Gastrocnemius medialis (tissue), 4 donors: ENCODE measurements at regions not wholly inside any gene's neighbourhood (a gene's known extent, or its start where the extent isn't known, plus 50 kb on each side); places are given as distances from the start of the nearest gene placed in this dataset.
A peak's percentile ranks its signal among the peaks of the same experiment; 100 is the strongest.

ENCODE experiments used
- ATAC-seq, 2 donors: fragments of 150-250 bp; one replicate each; pipeline ENCODE4 v1.9.1; 2016
- DNase-seq, 2 donors: peaks; one replicate each; pipeline ENCODE4 v3.0.0-alpha.2; 2019
- H3K27ac ChIP-seq, 4 donors: fragments of 200-600 bp; sonication (generic); 1 replicate in 1 of 4; 2 replicates in 3 of 4; pipeline ENCODE4 v1.5.1; 2016 to 2018; ENCODE audit warnings: mild to moderate bottlenecking in 2 of 4, moderate library complexity in 1 of 4
- H3K27me3 ChIP-seq, 3 donors: fragments of 200-600 bp; sonication (generic) in 2 of 3; 1 replicate in 1 of 3; 2 replicates in 2 of 3; pipeline versions ENCODE4 v1.5.1 to v1.6.0; 2016 to 2019; ENCODE audit warnings: mild to moderate bottlenecking in 1 of 3, moderate library complexity in 1 of 3
- H3K36me3 ChIP-seq, 2 donors: fragments of 200-600 bp; sonication (generic) in 1 of 2; one replicate each; pipeline ENCODE4 v1.5.1; 2017 to 2018
- H3K4me1 ChIP-seq, 2 donors: fragments of 200-600 bp; sonication (generic) in 1 of 2; one replicate each; pipeline ENCODE4 v1.5.1; 2016 to 2017; ENCODE audit warnings: mild to moderate bottlenecking in 2 of 2
- H3K4me3 ChIP-seq, 4 donors: fragments of 200-600 bp; sonication (generic) in 3 of 4; 1 replicate in 1 of 4; 2 replicates in 3 of 4; pipeline ENCODE4 v1.5.1; 2016 to 2019; ENCODE audit warnings: mild to moderate bottlenecking in 2 of 4
- H3K9me3 ChIP-seq, 3 donors: fragments of 200-600 bp; sonication (generic) in 2 of 3; 1 replicate in 1 of 3; 2 replicates in 2 of 3; pipeline ENCODE4 v1.5.1; 2016 to 2019
- CTCF ChIP-seq, 5 experiments: fragments of 450-650 bp in 3 of 5; fragments of 200-600 bp in 2 of 5; sonication (generic) in 2 of 5; IDR thresholded peaks in 4 of 5; conservative IDR thresholded peaks in 1 of 5; 1 replicate in 4 of 5; 2 replicates in 1 of 5; pipeline ENCODE4 v1.5.1; 2016 to 2019; ENCODE audit warnings: antibody characterized with exemption in 5 of 5, mild to moderate bottlenecking in 3 of 5, moderate library complexity in 3 of 5
- POLR2A ChIP-seq, 2 donors: fragments of 450-650 bp; IDR thresholded peaks; one replicate each; pipeline ENCODE4 v1.6.1; 2017; ENCODE audit warnings: antibody characterized with exemption in 2 of 2, mild to moderate bottlenecking in 2 of 2, moderate library complexity in 2 of 2
- in situ Hi-C, 4 donors: fragments of 200-750 bp; cut with MboI; loops; one replicate each; pipeline versions ENCODE4 v1.15.0 to v1.8.0; 2017; ENCODE audit warnings: low sequenced_read_pairs in 4 of 4
- intact Hi-C: fragments of 100-400 bp; cut with DNase I; formaldehyde crosslinking; loops from one replicate; pipeline ENCODE4 v1.15.1; 2023; ENCODE audit warnings: low total_unique reads

DNA sequence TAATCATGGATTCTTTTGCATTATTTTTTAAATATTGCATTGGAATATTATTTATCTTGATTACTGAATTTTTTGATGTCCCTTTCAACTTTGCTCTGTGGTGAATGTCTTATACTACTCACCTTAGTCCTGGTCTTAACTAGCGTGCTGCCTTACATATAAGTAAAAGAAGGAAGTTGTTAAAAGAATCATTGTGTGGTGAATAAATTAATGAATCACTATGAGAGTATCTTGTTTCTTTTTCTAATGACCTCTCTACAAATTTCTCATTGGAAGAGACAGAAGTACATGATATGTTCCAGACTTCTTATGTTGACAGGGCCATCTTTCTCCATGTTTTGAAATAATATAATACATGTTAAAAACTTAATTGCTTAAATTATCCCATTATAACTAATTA, 432.6 kb upstream of the MMADHC start:
- H3K36me3 ChIP-seq, result no peaks in the 10 kb centered on the region
- intact Hi-C loops (no loop called here), in situ Hi-C loops (no loop called here)
- H3K27me3 ChIP-seq, result no peaks in the 10 kb centered on the region
- H3K27ac ChIP-seq, result no peak overlapping the region
- H3K4me1 ChIP-seq, result no peaks in the 10 kb centered on the region
- no peak overlapping the region for H3K4me3 ChIP-seq
- DNase-seq (no peak), ATAC-seq (no peak)
- H3K9me3 ChIP-seq, result no peaks in the 10 kb centered on the region
- no peak for TF ChIP-seq CTCF (IDR thresholded peaks at IDR 0.05 in 4 of 5, conservative IDR thresholded peaks at IDR 0.05 in 1 of 5)
- no peak for TF ChIP-seq POLR2A (IDR thresholded peaks at IDR 0.05)

- intact Hi-C loops (no loop called here), in situ Hi-C loops (no loop called here)
- H3K4me1 ChIP-seq, result no peaks in the 10 kb centered on the region
- no peak for ATAC-seq
- no peaks in the 10 kb centered on the region for H3K27me3 ChIP-seq
- H3K4me3 ChIP-seq, result no peak overlapping the region
- H3K36me3 ChIP-seq, result no peaks in the 10 kb centered on the region
- H3K9me3 ChIP-seq, result no peaks in the 10 kb centered on the region
- H3K27ac ChIP-seq, result no peak overlapping the region
- TF ChIP-seq POLR2A (IDR thresholded peaks at IDR 0.05), result no peak
- no peak for TF ChIP-seq CTCF (IDR thresholded peaks at IDR 0.05 in 4 of 5, conservative IDR thresholded peaks at IDR 0.05 in 1 of 5)
- no peak for DNase-seq
Measured at GRCh38 chr2:150019063-150019462, 431.5 kb upstream of the MMADHC start.

DNA sequence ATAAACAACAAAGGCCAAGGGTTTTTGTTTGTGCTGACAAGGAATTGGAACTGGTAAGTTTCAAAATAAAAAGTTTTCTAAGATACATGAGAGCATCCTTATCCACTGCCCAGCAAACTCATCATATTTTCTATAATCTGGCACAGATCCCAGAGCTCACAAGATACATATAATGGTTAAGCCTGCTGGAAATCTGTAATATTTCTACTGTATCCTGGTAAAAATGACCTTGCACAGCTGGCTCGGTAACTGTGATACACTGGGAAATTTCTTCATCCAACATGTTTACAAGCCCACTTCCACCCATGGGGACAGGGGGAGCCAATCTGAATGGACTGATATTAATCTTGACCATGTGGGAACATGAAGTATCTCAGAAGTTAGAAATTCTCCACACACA, 425.4 kb upstream of the MMADHC start:
- Histone ChIP-seq H3K36me3 (no peaks in the 10 kb centered on the region), H3K9me3 (no peaks in the 10 kb centered on the region), H3K4me3 (no peak overlapping the region), H3K27ac (no peak overlapping the region), H3K4me1 (peaks cover 0 to 4% of the 10 kb centered on the region in 2 donors), H3K27me3 (no peaks in the 10 kb centered on the region)
- TF ChIP-seq POLR2A (IDR thresholded peaks at IDR 0.05) (no peak), CTCF (IDR thresholded peaks at IDR 0.05 in 4 of 5, conservative IDR thresholded peaks at IDR 0.05 in 1 of 5) (no peak)
- peak; percentile 2 to 15 for DNase-seq
- in situ Hi-C loops (no loop called here), intact Hi-C loops (no loop called here)
- peak in 1 of 2 donors; percentile 83 for ATAC-seq

GRCh38 chr2:150011161-150011730, 423.7 kb upstream of the MMADHC start:
- Histone ChIP-seq H3K27ac (no peak overlapping the region), H3K4me3 (no peak overlapping the region), H3K4me1 (peaks cover 0 to 4% of the 10 kb centered on the region in 2 donors), H3K9me3 (no peaks in the 10 kb centered on the region), H3K27me3 (no peaks in the 10 kb centered on the region), H3K36me3 (no peaks in the 10 kb centered on the region)
- DNase-seq (no peak), ATAC-seq (no peak)
- in situ Hi-C loops, result no loop called here
- TF ChIP-seq CTCF (IDR thresholded peaks at IDR 0.05 in 4 of 5, conservative IDR thresholded peaks at IDR 0.05 in 1 of 5) (no peak), POLR2A (IDR thresholded peaks at IDR 0.05) (no peak)
- intact Hi-C loops, result no loop called here

- no peak for ATAC-seq
- Histone ChIP-seq H3K9me3 (no peaks in the 10 kb centered on the region), H3K27me3 (no peaks in the 10 kb centered on the region), H3K4me1 (peaks cover 0 to 4% of the 10 kb centered on the region in 2 donors), H3K36me3 (no peaks in the 10 kb centered on the region), H3K4me3 (no peak overlapping the region), H3K27ac (no peak overlapping the region)
- no peak for TF ChIP-seq POLR2A (IDR thresholded peaks at IDR 0.05)
- no peak for TF ChIP-seq CTCF (IDR thresholded peaks at IDR 0.05 in 4 of 5, conservative IDR thresholded peaks at IDR 0.05 in 1 of 5)
- no peak for DNase-seq
- intact Hi-C loops (no loop called here), in situ Hi-C loops (no loop called here)
Measured at GRCh38 chr2:150008901-150009300, 421.3 kb upstream of the MMADHC start.
